Kidney (tissue), 13 donors: ENCODE measurements at regions not wholly inside any gene's neighbourhood (a gene's known extent, or its start where the extent isn't known, plus 50 kb on each side); places are given as distances from the start of the nearest gene placed in this dataset.

Experiments
- DNase-seq, 5 donors: peaks; one replicate each; pipeline ENCODE4 v3.0.0-alpha.2; 2013 to 2020
- FAIRE-seq: peaks from 2 replicates; lab custom pipeline; 2012; peaks lifted over from hg19 to GRCh38; lab: Jason Lieb, UNC
- H3K27ac ChIP-seq, 2 donors: one replicate each; pipeline ENCODE4 v1.7.0; 2013; ENCODE audit warnings: low read depth in 2 of 2, low read length in 2 of 2, inconsistent platforms in 1 of 2
- H3K27me3 ChIP-seq: one replicate; pipeline ENCODE4 v1.7.1; 2013; ENCODE audit warnings: low read length, inconsistent platforms; ENCODE audit not compliant: control insufficient read depth, insufficient read depth
- H3K36me3 ChIP-seq, 3 donors: one replicate each; pipeline versions ENCODE4 v1.7.0 to v1.7.1; 2013; ENCODE audit warnings: low read length in 3 of 3, control low read depth in 1 of 3, inconsistent platforms in 1 of 3; ENCODE audit not compliant: insufficient read depth in 3 of 3, control insufficient read depth in 2 of 3
- H3K4me1 ChIP-seq, 3 donors: one replicate each; pipeline versions ENCODE4 v1.7.0 to v1.7.1; 2013; ENCODE audit warnings: low read length in 3 of 3, inconsistent platforms in 1 of 3, low read depth in 1 of 3; ENCODE audit not compliant: control insufficient read depth in 2 of 3, insufficient read depth in 2 of 3
- H3K4me3 ChIP-seq, 3 donors: one replicate each; pipeline versions ENCODE4 v1.7.0 to v1.8.1; 2013; ENCODE audit warnings: low read length in 3 of 3, control low read depth in 1 of 3, inconsistent platforms in 1 of 3
- H3K9ac ChIP-seq, 3 donors: one replicate each; pipeline versions ENCODE4 v1.7.0 to v1.7.1; 2013; ENCODE audit warnings: low read length in 3 of 3, control low read depth in 1 of 3, inconsistent platforms in 1 of 3
- H3K9me3 ChIP-seq, 3 donors: one replicate each; pipeline versions ENCODE4 v1.7.0 to v1.7.1; 2013; ENCODE audit warnings: low read length in 3 of 3, control low read depth in 1 of 3, inconsistent platforms in 1 of 3; ENCODE audit not compliant: control insufficient read depth in 2 of 3, insufficient read depth in 1 of 3
- intact Hi-C: fragments of 100-400 bp; cut with DNase I; formaldehyde crosslinking; loops from one replicate; pipeline ENCODE4 v1.11.1; 2022
- TF ChIP-seq, protein P1 (sequence below): IDR thresholded peaks from 3 replicates; pipeline ENCODE4 v1.5.1; 2012; ENCODE audit warnings: mild to moderate bottlenecking, moderate library complexity, borderline replicate concordance; ENCODE audit not compliant: insufficient read depth; ENCODE audit errors: extremely low read depth
- donor health status: control.
- donor health status: control.
- donor health status: control.
- donor health status: control.
- donor health status: control.
- donor health status: DM: yes; HTN: yes; CAD: no.
- donor health status: Normal renal cell carcinoma (clear cell type).

DNA sequence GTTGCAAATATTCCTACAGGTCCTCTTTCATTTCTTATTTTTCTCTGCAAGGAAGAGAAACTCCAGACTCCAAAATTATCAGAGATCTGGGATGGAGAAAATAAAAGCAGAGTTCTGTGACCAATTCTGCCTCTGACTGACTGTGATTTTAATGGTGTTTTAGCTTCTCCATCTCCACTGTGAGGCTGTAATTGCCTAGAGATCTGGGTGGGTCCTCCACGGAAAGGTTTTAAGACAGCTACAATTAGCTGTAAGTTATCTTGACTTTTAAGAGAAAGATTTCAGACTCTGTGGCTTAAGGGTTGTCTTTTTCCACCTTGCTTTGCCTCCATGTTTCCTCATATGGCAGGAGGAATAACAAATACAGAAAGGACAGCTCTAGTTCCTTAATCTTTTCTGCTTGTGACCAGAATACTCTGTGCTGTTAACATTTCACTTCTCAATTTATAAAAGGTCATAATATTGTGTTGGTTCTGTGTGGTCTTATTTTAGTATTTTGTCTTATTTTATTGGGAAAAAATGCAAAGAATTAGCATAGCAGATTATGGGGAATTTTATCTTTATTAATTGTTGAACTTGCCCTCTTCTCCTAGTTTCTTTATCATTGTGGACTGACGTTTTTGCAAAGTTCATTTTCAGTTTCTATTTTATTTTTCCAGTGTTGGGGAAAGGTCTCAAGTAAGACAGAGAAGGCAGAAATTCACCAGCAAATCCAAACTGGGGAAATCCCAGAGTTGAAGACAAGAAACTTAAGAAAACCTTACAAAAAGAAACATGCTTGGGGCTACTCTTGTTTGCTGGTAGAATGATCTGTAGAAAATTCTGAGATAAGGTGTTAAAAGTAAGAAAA, 157.9 kb downstream of the RAP2B start:
- no peak overlapping the region for H3K9ac ChIP-seq
- H3K27ac ChIP-seq, result peak overlapping the region in 1 of 2 donors; percentile 11
- H3K9me3 ChIP-seq, result no peaks in the 10 kb centered on the region
- H3K27me3 ChIP-seq, result no peaks in the 10 kb centered on the region
- FAIRE-seq (no peak), DNase-seq (no peak)
- H3K4me1 ChIP-seq, result no peaks in the 10 kb centered on the region
- TF ChIP-seq, protein P1, sequence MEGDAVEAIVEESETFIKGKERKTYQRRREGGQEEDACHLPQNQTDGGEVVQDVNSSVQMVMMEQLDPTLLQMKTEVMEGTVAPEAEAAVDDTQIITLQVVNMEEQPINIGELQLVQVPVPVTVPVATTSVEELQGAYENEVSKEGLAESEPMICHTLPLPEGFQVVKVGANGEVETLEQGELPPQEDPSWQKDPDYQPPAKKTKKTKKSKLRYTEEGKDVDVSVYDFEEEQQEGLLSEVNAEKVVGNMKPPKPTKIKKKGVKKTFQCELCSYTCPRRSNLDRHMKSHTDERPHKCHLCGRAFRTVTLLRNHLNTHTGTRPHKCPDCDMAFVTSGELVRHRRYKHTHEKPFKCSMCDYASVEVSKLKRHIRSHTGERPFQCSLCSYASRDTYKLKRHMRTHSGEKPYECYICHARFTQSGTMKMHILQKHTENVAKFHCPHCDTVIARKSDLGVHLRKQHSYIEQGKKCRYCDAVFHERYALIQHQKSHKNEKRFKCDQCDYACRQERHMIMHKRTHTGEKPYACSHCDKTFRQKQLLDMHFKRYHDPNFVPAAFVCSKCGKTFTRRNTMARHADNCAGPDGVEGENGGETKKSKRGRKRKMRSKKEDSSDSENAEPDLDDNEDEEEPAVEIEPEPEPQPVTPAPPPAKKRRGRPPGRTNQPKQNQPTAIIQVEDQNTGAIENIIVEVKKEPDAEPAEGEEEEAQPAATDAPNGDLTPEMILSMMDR, result no peak
- intact Hi-C loops, result no loop called here
- H3K36me3 ChIP-seq, result no peaks in the 10 kb centered on the region
- peak overlapping the region in 2 of 3 donors; percentile 1 to 42 for H3K4me3 ChIP-seq

DNA sequence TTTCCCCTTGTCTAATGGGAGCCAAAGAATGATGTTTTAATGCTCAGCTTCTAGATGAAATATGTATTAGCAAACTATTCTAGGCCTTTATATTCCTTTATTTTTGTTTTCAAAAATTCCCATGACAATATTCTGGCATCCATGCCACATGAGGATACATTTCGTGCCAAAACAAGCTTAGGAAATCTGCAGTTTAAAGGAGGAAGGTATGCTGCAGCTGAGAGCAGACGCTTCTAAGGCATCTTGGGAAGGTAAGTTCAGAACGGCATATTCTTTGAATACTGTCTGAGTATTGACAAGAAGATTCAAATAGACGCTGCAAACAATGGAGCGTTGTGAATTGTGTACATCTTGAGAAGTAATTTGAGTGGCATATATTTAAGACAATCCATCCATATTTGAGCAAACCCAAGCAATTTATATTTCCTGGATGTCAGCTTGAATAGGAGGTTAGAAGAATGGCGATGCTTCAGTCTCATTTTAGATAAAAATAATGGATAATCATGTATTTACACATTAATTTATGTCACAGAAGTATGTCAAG, 158.6 kb downstream of the RAP2B start:
- no peaks in the 10 kb centered on the region for H3K9me3 ChIP-seq
- H3K27ac ChIP-seq, result peak overlapping the region in 1 of 2 donors; percentile 11
- H3K27me3 ChIP-seq, result no peaks in the 10 kb centered on the region
- no peaks in the 10 kb centered on the region for H3K4me1 ChIP-seq
- no peaks in the 10 kb centered on the region for H3K36me3 ChIP-seq
- TF ChIP-seq, protein P1, result no peak
- intact Hi-C loops, result no loop called here
- H3K9ac ChIP-seq, result no peak overlapping the region
- FAIRE-seq, result no peak
- DNase-seq, result no peak
- H3K4me3 ChIP-seq, result peak overlapping the region in 2 of 3 donors; percentile 1 to 42

DNA sequence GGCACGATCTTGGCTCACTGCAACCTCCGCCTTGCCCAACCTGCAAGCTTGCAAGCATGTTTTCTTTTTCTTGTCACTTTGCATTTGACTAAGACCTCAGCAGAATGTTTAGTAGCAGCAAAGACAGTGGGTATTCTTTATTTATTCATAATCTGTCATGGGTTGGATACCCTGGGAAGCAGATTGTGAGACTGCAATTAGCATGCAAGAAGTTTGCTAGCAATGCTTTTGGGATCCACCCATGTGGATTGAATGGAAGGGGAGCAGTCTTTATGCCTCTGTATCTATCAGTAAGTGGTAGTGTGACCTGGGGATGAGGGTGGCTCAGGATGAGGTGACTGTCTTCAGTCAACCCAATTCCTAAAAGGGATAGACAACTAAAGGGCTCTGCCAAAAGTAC, 166.7 kb downstream of the RAP2B start:
- H3K4me1 ChIP-seq, result no peaks in the 10 kb centered on the region
- H3K27ac ChIP-seq, result no peak overlapping the region
- no peaks in the 10 kb centered on the region for H3K27me3 ChIP-seq
- no peaks in the 10 kb centered on the region for H3K9me3 ChIP-seq
- no peak for DNase-seq
- intact Hi-C loops, result no loop called here
- H3K9ac ChIP-seq, result no peak overlapping the region
- FAIRE-seq, result no peak
- no peak overlapping the region for H3K4me3 ChIP-seq
- TF ChIP-seq, protein P1, result no peak
- no peaks in the 10 kb centered on the region for H3K36me3 ChIP-seq
